MCF 10A (cell line): ENCODE measurements at regions not wholly inside any gene's neighbourhood (a gene's known extent, or its start where the extent isn't known, plus 50 kb on each side); places are given as distances from the start of the nearest gene placed in this dataset.
A peak's percentile ranks its signal among the peaks of the same experiment; 100 is the strongest.

Experiments used
- BruUV-seq: library from RNA; stranded (reverse); fragments of 400-500 nt; replicated peaks from 2 replicates; lab custom pipeline; 2021; lab: Mats Ljungman, UMichigan
- CTCF ChIA-PET: fragments of 300-600 bp; sonication (Branson Sonifier 250); formaldehyde crosslinking; extraction: SDS; loops from one replicate; lab custom pipeline; 2021; ENCODE audit warnings: antibody characterized with exemption, inconsistent platforms; lab: Yijun Ruan, JAX
- POLR2A ChIA-PET: fragments of 300-600, 350-650 bp; sonication (Branson Sonifier 250); formaldehyde crosslinking; extraction: SDS; loops from one replicate; lab custom pipeline; 2020; ENCODE audit warnings: antibody characterized with exemption, inconsistent platforms; lab: Yijun Ruan, JAX
- DNase-seq: peaks from one replicate; pipeline ENCODE4 v3.0.0-alpha.2; 2018; ENCODE audit not compliant: unreplicated experiment
- H3K27ac Mint-ChIP-seq: one replicate; pipeline ENCODE4 v1.8.0; 2022; ENCODE audit warnings: mild to moderate bottlenecking, low read depth, mixed read lengths; ENCODE audit not compliant: unreplicated experiment
- H3K27me3 Mint-ChIP-seq: one replicate; pipeline ENCODE4 v1.8.0; 2022; ENCODE audit warnings: mixed read lengths; ENCODE audit not compliant: insufficient read depth, unreplicated experiment
- H3K36me3 Mint-ChIP-seq: one replicate; pipeline ENCODE4 v1.8.0; 2022; ENCODE audit warnings: mild to moderate bottlenecking, moderate library complexity, mixed read lengths; ENCODE audit not compliant: insufficient read depth, unreplicated experiment
- H3K4me1 Mint-ChIP-seq: one replicate; pipeline ENCODE4 v1.8.0; 2022; ENCODE audit warnings: mixed read lengths; ENCODE audit not compliant: insufficient read depth, unreplicated experiment
- H3K4me3 Mint-ChIP-seq: one replicate; pipeline ENCODE4 v1.8.0; 2022; ENCODE audit warnings: mild to moderate bottlenecking, moderate library complexity, mixed read lengths; ENCODE audit not compliant: unreplicated experiment
- H3K9me3 Mint-ChIP-seq: one replicate; pipeline ENCODE4 v1.8.0; 2022; ENCODE audit warnings: mixed read lengths; ENCODE audit not compliant: unreplicated experiment
- CTCF ChIP-seq: fragments of 200-600 bp; IDR thresholded peaks from one replicate; pipeline ENCODE4 v1.8.0; 2022; ENCODE audit warnings: antibody characterized with exemption, mild to moderate bottlenecking; ENCODE audit not compliant: unreplicated experiment
- intact Hi-C: fragments of 100-400 bp; cut with micrococcal nuclease; formaldehyde crosslinking; loops from 2 replicates; pipeline ENCODE4 v1.14.1; 2022

GRCh38 chr10:29141761-29142160 lies 147.1 kb upstream of the LYZL1 start:
- Mint-ChIP-seq H3K27me3 (no peaks in the 10 kb centered on the region), H3K4me3 (no peak overlapping the region), H3K4me1 (peaks cover 23% of the 10 kb centered on the region), H3K27ac (peak overlapping the region; percentile 72), H3K36me3 (no peaks in the 10 kb centered on the region), H3K9me3 (peaks cover 6% of the 10 kb centered on the region)
- TF ChIP-seq CTCF, result no peak
- DNase-seq, result no peak
- POLR2A ChIA-PET, result no interaction called here
- intact Hi-C loops, result loop anchor here (5.0 kb wide), 1 partner anchor 101 kb away; no protein-coding TSS in a partner anchor
- no TSS peak for BruUV-seq
- CTCF ChIA-PET, result interaction anchor here (0.8 to 1.5 kb wide), 2 partner anchors 10 to 163 kb away, joined by 3 to 4 read pairs; no protein-coding TSS in a partner anchor

GRCh38 chr10:29142516-29143314 lies 146.2 kb upstream of the LYZL1 start:
- no peak for TF ChIP-seq CTCF
- Mint-ChIP-seq H3K36me3 (no peaks in the 10 kb centered on the region), H3K27ac (peak overlapping the region; percentile 67), H3K4me1 (peaks cover 20% of the 10 kb centered on the region), H3K9me3 (peaks cover 6% of the 10 kb centered on the region), H3K4me3 (no peak overlapping the region), H3K27me3 (no peaks in the 10 kb centered on the region)
- BruUV-seq, result no TSS peak
- ChIA-PET POLR2A (interaction anchor here (0.6 kb wide), 1 partner anchor 465 kb away, joined by 3 read pairs; the partner anchor contains the start of gene BAMBI), CTCF (interaction anchor here (1.5 kb wide), 1 partner anchor 162 kb away, joined by 4 read pairs; no protein-coding TSS in a partner anchor)
- no peak for DNase-seq
- intact Hi-C loops, result loop anchor here (5.0 kb wide), 1 partner anchor 100 kb away; no protein-coding TSS in a partner anchor

GRCh38 chr10:29144126-29144525 lies 144.7 kb upstream of the LYZL1 start:
- H3K4me3 Mint-ChIP-seq, result no peak overlapping the region
- DNase-seq, result no peak
- H3K4me1 Mint-ChIP-seq, result peaks cover 20% of the 10 kb centered on the region
- intact Hi-C loops, result loop anchor here (5.0 kb wide), 1 partner anchor 98 kb away; no protein-coding TSS in a partner anchor
- BruUV-seq, result no TSS peak
- TF ChIP-seq CTCF, result no peak
- ChIA-PET CTCF (interaction anchor here (0.9 kb wide), 2 partner anchors 13 to 159 kb away, joined by 4 to 6 read pairs; no protein-coding TSS in a partner anchor), POLR2A (no interaction called here)
- H3K27ac Mint-ChIP-seq, result no peak overlapping the region
- H3K27me3 Mint-ChIP-seq, result no peaks in the 10 kb centered on the region
- H3K9me3 Mint-ChIP-seq, result no peaks in the 10 kb centered on the region
- no peaks in the 10 kb centered on the region for H3K36me3 Mint-ChIP-seq

DNA sequence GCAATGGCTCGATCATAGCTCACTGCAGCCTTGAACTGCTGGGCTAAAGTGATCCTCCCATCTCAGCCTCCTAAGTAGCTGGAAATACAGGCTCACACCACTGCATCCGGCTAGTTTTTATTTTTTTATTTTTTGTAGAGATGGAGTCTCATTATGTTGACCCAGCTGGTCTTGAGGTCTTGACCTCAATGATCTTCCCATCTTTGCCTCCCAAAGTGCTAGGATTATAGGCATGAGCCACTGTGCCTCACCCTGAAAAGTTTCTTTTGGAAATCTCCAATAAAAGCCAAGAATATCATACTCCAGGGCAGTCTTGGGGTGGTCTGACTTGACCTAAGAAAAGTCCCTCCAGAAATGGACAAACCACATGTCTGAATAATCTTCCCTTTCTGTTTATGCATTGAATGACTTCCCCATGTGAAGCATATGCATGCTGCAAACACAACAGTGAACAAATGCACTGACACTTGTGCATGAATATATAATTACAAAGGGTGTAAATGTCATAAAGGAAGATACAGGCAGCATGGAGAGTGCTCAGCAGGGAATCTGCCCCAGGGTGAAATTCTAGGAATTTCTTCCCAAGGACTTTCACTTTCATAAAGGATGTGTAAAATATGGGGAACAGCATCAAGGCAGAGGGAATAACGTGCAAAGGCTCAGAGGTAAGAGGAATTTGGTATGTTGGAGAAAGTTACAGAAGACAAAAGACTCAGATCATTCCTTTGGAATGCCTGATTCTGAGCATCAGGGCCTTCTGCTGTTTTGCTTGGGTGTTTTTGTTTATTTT lies 142.4 kb upstream of the LYZL1 start:
- DNase-seq, result no peak
- no peaks in the 10 kb centered on the region for H3K9me3 Mint-ChIP-seq
- no peak for TF ChIP-seq CTCF
- H3K27ac Mint-ChIP-seq, result no peak overlapping the region
- intact Hi-C loops, result no loop called here
- H3K36me3 Mint-ChIP-seq, result no peaks in the 10 kb centered on the region
- no peak overlapping the region for H3K4me3 Mint-ChIP-seq
- POLR2A ChIA-PET, result interaction anchor here (0.7 kb wide), 1 partner anchor 10 kb away, joined by 4 read pairs; no protein-coding TSS in a partner anchor
- no TSS peak for BruUV-seq
- peaks cover 22% of the 10 kb centered on the region for H3K4me1 Mint-ChIP-seq
- CTCF ChIA-PET, result no interaction called here
- H3K27me3 Mint-ChIP-seq, result no peaks in the 10 kb centered on the region
